ENCODE measurements at regions not wholly inside any gene's neighbourhood (a gene's known extent, or its start where the extent isn't known, plus 50 kb on each side); places are given as distances from the start of the nearest gene placed in this dataset.

- no peak for DNase-seq (ENCODE audit: extremely low read depth, low read depth)
- TF ChIP-seq CTCF (IDR thresholded peaks at IDR 0.05; ENCODE audit: low read depth, low read length, missing control alignments), result no peak
- no peak overlapping the region for H3K4me3 ChIP-seq (replicated peaks; ENCODE audit: low read depth, low read length)
These were observed 282.5 kb upstream of the CWC22 start for GRCh38 chr2:180289627-180290026.

GRCh38 chr2:180279581-180279980 lies 272.5 kb upstream of the CWC22 start:
- H3K4me3 ChIP-seq (replicated peaks; ENCODE audit: low read depth, low read length), result no peak overlapping the region
- no peak for TF ChIP-seq CTCF (IDR thresholded peaks at IDR 0.05; ENCODE audit: low read depth, low read length, missing control alignments)
- DNase-seq (ENCODE audit: extremely low read depth, low read depth), result no peak

GRCh38 chr2:180276733-180277132 lies 269.6 kb upstream of the CWC22 start:
- no peak overlapping the region for H3K4me3 ChIP-seq (replicated peaks; ENCODE audit: low read depth, low read length)
- TF ChIP-seq CTCF (IDR thresholded peaks at IDR 0.05; ENCODE audit: low read depth, low read length, missing control alignments), result no peak
- no peak for DNase-seq (ENCODE audit: extremely low read depth, low read depth)

- no peak for DNase-seq (ENCODE audit: extremely low read depth, low read depth)
- TF ChIP-seq CTCF (IDR thresholded peaks at IDR 0.05; ENCODE audit: low read depth, low read length, missing control alignments), result no peak
- no peak overlapping the region for H3K4me3 ChIP-seq (replicated peaks; ENCODE audit: low read depth, low read length)
These were observed 260.9 kb upstream of the CWC22 start for GRCh38 chr2:180268006-180268405.

GRCh38 chr2:180261976-180262375 lies 254.9 kb upstream of the CWC22 start:
- TF ChIP-seq CTCF (IDR thresholded peaks at IDR 0.05; ENCODE audit: low read depth, low read length, missing control alignments), result no peak
- no peak overlapping the region for H3K4me3 ChIP-seq (replicated peaks; ENCODE audit: low read depth, low read length)
- DNase-seq (ENCODE audit: extremely low read depth, low read depth), result no peak

- TF ChIP-seq CTCF (IDR thresholded peaks at IDR 0.05; ENCODE audit: low read depth, low read length, missing control alignments), result no peak
- no peak overlapping the region for H3K4me3 ChIP-seq (replicated peaks; ENCODE audit: low read depth, low read length)
- no peak for DNase-seq (ENCODE audit: extremely low read depth, low read depth)
These were observed 251.5 kb upstream of the CWC22 start for GRCh38 chr2:180258579-180258978.

- no peak for DNase-seq (ENCODE audit: extremely low read depth, low read depth)
These were observed 251.0 kb upstream of the CWC22 start for GRCh38 chr2:180258041-180258537.

More at GRCh38 chr2:180258041-180258537, 251.0 kb upstream of the CWC22 start:
- H3K4me3 ChIP-seq (replicated peaks; ENCODE audit: low read depth, low read length), result no peak overlapping the region
- no peak for TF ChIP-seq CTCF (IDR thresholded peaks at IDR 0.05; ENCODE audit: low read depth, low read length, missing control alignments)

Data from HFF-Myc (cell line).